Astrocyte of the cerebellum (primary cell): ENCODE measurements at regions not wholly inside any gene's neighbourhood (a gene's known extent, or its start where the extent isn't known, plus 50 kb on each side); places are given as distances from the start of the nearest gene placed in this dataset.
A peak's percentile ranks its signal among the peaks of the same experiment; 100 is the strongest.

Source experiments
- DNase-seq: peaks from one replicate; pipeline ENCODE4 v3.0.0-alpha.2; 2011; ENCODE audit warnings: low read depth
- H3K4me3 ChIP-seq: 2 replicates; pipeline ENCODE4 v1.5.1; 2011; ENCODE audit warnings: mild to moderate bottlenecking, low read depth, low read length, moderate library complexity
- CTCF ChIP-seq: IDR thresholded peaks from 2 replicates; pipeline ENCODE4 v1.5.1; 2012; ENCODE audit warnings: low read length, low read depth, moderate library complexity, mild to moderate bottlenecking; ENCODE audit errors: missing control alignments
- in situ Hi-C: cut with HindIII; loops from 2 replicates; pipeline ENCODE4 v1.10.0; 2017; ENCODE audit warnings: low sequenced_read_pairs

DNA sequence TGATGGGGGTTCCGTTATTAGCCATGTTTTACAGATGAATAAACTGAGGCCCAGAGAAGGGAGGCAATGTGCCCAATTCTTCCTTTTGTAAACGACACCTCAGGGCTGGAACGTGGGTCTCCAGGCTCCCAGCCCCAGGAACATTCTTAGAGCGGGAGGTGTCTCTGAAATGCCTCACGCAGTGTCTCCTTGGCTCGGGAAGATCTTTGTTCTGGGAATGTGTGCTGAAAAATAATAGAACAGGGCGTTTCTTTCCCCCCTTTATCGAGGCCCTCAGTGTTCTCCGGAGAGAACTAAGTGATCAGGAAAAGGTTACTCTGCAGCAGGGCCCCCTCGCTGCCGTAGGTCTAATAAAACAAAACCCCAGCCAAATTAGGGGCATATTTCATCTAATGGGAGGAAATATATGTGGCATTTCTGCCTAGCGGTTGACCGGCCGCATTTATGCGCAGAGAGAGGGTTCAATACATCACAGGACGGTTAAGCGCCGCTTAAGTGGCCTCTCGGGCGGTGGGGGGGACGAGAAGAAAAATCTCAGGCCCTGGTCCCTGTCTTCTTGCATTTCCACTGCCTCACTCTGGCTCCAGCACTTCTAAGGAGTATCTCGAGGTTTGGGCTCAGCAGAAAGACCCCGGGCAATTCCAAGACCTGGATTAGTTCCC lies 564.3 kb downstream of the MN1 start:
- no peak for DNase-seq
- no peak for TF ChIP-seq CTCF
- in situ Hi-C loops: no loop called here
- no peak overlapping the region for H3K4me3 ChIP-seq

DNA sequence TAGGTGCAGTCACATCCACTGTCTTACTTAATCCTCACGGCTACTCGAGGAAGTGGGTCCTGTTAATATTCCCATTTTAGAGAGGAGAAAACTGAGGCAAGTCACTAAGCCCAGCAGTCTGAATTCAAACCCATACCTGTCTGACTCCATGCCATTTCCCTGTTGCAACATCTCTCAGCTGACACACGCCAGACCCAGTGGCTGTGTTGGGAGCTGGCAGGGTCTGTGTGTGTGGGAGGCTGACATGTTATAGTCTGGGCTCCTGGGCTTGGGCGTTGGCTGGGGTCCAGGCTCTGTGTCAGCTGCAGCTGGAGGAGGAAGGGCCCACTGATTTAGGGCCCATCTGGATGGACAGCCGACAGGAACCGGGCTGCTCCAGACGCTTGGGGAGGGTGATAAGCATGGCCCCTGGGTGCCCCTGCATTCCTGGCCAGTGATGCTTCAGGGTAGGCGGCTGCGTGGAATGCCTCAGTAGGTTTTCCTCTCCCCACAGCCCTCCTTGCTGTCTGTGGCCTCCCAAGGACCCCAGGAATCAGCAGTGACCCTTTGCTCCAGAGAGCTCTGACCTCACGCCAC lies 562.5 kb downstream of the MN1 start:
- no peak overlapping the region for H3K4me3 ChIP-seq
- DNase-seq: peak; percentile 83
- TF ChIP-seq CTCF: no peak
- in situ Hi-C loops: no loop called here

- no peak for TF ChIP-seq CTCF
- in situ Hi-C loops: no loop called here
- no peak for DNase-seq
- no peak overlapping the region for H3K4me3 ChIP-seq
Observed at GRCh38 chr22:27239520-27239919, 562.0 kb downstream of the MN1 start.

GRCh38 chr22:27240298-27241075 lies 561.1 kb downstream of the MN1 start:
- no peak for DNase-seq
- H3K4me3 ChIP-seq: no peak overlapping the region
- in situ Hi-C loops: no loop called here
- TF ChIP-seq CTCF: no peak

- H3K4me3 ChIP-seq: no peak overlapping the region
- TF ChIP-seq CTCF: no peak
- peak; percentile 19 for DNase-seq
- in situ Hi-C loops: no loop called here
Observed at GRCh38 chr22:27241430-27242321, 559.9 kb downstream of the MN1 start.

DNA sequence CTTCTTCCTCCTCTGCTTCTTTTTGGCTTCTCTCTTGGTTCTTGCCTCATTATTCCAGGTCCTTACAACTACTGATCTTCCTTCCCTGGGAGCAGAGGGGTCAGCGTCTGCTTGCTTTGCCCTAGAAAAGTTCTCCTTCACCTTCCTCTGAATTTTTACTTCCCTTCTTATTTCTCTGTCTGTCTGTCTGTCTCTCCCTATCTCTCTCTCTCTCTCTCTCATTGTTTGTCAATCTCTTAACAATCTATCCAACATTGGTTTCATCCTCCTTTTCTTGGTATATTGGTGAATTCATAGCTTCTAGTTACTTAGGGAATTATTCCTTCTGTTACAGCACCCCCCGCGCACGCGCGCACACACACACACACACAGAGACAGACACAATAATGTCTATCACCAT lies 559.1 kb downstream of the MN1 start:
- no peak for TF ChIP-seq CTCF
- no peak overlapping the region for H3K4me3 ChIP-seq
- in situ Hi-C loops: no loop called here
- DNase-seq: no peak
